DMS153 treated with DMSO at 0.1 percent for 48 hours (cell line): ENCODE measurements at regions not wholly inside any gene's neighbourhood (a gene's known extent, or its start where the extent isn't known, plus 50 kb on each side); places are given as distances from the start of the nearest gene placed in this dataset.

Experiments
- DNase-seq: peaks from one replicate; lab custom pipeline; 2025; ENCODE audit not compliant: unreplicated experiment; lab: John Stamatoyannopoulos, UW

DNA sequence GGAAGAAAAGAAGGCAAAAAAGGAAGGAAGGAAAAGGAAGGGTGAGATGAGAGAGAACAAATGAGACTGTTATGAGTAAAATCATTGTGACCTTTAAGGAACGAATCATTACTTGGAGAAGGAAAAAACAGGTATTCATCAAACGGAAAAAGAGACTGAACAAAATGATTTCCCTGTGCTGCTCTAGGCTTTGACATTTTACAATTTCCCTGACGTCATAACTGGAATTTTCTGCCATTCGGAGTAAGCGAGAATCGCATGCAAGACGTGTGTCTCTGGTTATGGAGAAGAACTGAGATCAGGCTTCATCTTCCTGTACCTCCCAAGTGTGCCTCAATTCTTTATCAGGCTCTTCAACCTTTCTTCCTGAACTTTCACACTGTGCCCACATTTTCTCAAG, 534.7 kb upstream of the KLHL29 start:
- no peak for DNase-seq

DNA sequence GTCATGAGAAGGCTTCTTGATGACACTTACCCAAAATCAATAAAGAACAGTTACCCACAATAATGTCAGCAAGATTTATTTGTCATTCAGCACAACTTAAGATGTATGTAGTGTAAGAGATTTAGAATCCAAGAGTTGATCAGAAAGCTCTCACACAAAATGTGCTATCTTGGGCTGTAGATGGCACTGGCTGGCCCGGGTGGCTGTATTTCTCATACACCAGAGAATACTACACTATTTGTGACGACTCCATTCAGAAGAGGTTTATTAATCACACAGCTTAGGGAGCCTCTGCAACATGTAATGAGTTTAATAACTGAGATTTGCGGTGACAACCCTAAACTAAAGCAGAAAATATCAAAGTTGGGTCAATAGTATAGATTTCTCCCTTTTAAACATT, 530.4 kb upstream of the KLHL29 start:
- DNase-seq, result no peak

DNA sequence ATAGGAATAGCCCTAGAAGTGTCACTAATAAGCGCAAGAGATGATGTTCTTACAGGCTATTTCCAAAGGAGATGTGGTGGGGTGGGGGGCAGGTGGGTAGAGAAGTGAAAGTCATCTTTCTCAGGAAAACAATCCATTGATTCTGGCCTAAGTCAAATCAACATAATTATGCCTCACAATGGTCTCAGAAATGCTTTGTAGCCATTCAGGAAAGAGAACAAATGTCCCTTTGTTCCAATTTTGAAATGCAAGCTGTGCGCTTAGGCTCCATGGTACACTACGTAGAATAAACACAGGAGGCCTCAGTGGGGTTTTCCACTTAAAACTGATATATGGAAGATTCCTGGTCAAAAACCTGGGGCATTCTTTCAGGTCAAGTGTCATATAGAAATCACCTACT, 529.9 kb upstream of the KLHL29 start:
- DNase-seq, result no peak

DNA sequence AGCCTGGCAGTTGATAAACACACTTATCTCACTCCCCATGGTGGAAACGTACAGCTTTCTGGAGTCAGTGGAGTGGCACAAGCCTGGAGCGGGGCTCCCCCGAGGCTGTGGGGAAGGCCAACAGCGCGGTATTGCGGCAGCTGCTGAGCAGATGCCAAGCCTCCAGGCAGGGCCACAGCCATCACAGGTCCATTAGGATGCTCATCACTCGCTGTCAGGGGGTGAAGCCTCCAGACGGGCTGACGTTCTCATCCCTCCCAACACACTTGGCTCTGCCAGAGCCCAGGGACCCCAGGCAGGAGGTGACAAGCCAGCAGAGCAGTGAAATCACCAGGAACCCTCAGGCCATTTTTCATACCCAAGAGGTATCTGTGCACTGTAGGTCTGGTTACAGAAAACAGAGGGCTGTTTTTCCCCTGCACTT, 529.2 kb upstream of the KLHL29 start:
- DNase-seq, result no peak

DNA sequence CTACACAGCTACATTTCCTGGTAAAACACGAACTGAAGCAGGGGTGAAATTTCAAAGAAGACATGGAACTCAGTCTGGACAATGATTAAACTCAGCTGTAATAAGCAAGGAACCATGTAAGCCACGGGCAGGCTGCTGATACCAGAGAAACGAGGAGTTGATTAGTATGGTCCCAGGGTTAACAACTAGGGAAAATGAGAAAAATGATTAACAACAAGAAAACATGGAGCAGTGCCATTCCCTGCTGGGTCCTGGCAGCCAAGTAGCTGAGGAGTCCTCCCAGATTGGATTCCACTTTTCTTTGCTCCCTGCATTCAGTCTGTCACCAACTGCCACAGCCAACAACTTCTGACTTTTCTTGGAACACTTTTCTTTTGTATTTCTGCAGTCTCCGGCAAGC, 517.0 kb upstream of the KLHL29 start:
- no peak for DNase-seq

DNA sequence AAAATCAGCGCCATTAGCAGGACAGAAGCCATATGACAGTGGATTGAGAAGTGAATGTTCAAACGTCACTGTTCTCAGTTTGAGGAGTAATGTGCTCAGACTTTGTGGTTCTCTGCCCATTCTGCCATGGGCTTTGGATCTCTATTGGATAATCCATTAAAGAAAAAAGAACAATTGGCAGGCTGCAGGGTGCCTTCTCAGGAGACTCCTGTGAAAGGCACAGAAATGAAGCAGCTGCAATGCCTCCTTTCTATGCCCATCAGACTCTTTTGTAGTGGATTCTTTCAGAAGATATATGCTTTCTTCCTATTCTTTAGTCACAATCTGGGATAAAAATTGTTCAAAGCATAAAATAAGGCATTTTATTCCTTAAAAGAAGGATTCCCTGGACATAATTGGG, 506.9 kb upstream of the KLHL29 start:
- DNase-seq, result no peak

DNA sequence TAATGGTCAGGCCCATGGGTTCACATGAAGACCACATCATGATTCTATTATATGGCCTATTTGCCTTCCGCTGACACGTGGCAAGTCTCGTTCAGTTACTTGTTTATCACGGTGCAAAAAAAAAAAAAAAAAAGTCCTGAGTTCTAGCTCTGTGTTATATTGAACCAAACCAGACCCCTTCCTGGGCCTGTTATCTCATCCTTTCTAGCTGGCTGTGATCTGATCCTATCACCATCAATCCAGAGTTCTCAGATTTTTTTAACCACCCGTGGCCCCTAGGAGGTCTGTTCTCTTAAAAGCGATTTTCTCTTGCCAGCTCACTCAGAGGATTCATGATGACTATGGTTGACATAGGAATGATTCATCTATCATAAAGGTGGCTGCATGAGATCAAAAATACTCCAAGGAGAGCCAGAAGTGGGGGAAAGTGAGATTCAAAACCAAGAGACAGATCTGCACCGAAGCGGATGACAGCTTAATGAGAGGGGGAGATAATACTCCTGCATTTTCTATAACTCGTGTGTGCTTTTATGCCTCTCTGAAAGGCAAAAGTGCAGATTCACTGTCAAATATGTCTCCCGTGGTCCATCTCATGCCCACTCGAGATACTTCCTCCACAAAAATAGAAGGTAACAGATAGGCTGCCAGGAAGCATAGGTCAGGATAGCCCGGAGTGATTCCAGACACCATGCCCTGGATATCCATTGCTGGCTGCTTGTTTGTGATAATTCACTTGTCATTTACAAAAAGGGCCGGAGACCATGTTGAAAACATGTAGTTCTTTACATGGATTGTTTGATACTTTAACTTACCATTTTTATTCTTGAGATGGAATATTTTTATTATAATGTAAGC, 505.7 kb upstream of the KLHL29 start:
- DNase-seq, result no peak

DNA sequence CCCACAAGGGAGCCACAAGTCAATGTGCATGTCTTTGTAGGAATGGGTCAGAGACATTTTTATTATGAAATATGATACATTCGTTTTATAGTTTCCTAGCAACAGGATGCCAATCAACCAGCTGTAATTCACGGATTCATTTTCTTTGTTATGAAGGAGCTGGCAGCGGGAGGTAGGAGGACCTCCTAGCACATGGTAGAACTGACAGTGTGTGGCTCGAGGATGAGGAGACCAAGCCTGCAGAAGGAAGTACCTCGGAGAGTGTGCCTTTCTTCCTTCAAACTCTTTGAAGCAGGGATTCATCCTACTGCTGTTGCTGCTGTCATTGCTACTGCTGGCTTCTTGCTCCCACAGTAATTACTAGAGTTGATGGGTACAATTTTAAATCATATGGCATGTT, 504.8 kb upstream of the KLHL29 start:
- no peak for DNase-seq

DNA sequence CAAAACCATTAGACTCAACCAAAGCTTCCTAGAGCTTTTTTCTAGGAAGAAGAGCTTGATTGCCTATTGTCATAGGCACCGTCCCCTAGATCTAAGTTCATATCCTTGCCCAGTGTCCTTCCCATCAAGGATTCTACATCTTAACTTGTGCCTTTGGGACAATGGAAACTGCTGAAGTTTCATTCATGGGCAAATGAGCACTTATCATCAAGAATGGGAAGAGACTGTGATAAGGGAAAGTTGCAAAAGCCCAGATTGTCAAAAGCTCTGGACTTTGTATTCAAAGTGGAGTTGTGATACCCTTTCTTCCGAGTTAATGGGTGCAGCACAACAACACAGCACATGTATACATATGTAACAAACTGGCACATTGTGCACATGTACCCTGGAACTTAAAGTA, 503.0 kb upstream of the KLHL29 start:
- DNase-seq, result no peak

DNA sequence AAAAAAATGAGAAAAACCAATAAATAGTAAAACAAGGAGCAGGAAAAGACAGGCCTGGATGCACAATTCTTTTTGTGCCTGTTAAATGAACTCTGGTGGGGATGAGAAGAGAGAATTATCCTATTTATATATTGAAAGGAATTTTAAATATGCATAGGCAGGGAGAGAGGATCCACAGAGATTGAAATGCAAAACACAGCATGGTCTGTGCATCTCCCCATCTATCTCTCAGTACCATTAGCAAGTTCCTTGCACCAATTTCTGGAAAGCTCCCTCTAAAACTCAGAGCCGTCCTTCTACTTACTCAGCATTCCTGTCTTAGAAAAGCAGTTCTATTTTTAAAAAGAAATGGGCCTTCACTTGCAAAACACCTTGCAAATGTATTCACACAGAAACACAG, 502.3 kb upstream of the KLHL29 start:
- DNase-seq, result no peak

DNA sequence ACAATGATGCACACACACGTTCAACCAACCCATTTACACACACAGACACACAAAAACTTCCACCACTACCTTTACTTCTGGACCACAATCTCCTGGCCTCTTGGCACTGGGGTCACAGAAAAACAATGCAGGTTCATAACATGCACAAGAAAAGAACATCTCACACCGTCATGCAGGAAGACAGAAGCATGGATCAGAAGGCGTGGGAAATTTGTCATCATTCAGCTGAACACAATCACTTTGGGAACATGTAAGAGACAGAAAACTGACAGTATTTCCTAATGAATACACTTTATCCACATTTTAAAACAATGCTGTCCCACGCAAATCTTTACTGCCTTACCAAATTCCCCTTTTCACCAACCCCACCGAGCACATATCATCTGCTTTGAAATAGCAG, 501.9 kb upstream of the KLHL29 start:
- DNase-seq, result no peak

DNA sequence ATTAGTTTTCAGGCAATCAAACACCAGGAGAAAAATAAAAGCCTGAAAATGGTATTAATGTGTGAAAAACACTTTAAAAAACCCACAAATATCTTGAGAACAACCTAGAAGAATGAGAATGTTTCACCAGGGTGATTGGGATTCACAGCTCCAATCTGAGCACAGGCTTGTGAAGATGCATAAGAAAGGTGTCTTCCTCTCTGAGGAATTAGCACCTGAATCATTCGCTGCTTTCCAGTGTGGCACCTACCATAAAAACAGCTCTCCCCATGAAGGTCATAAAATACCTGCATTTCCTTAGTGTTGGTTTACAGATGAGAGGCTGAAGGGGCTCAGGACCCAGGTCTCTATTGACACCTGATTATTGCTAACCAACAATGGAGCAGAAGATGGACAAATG, 499.7 kb upstream of the KLHL29 start:
- DNase-seq, result no peak

DNA sequence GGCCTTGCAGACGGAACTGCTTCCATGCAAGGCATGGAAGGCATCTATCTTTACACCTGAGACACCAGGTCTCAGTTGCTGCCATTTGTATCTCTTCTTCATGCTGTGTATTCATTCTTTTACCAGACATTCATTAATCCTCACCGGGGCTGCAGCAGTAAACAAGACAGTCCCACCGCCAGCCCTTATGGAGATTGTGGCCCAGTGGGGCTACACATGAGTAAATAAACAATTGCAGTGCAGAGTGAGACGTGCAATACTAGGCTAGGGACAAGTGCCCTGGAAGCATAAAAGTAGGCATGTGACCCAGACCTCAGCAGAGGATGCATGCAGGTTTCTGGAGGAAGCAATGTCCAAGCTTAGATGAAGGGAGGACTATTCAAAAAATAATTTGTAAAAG, 497.6 kb upstream of the KLHL29 start:
- no peak for DNase-seq

DNA sequence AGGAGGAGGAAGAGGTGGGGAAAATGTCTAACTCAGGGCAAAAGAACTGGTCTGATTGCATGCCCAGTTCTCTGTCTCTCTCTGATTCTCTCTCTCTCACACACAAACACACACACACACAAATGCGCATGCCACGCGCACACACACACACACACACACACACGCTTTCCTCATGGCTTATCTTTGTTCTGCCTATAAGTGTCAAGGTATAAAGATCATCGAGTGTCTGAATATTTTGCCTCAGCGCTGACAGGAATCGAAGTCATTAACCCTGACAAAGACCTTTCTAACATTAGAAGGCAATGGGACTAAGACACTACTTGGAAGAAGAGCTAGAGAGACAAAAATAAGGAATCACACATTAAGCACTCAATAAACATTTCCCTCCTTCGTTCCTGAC, 497.1 kb upstream of the KLHL29 start:
- no peak for DNase-seq

DNA sequence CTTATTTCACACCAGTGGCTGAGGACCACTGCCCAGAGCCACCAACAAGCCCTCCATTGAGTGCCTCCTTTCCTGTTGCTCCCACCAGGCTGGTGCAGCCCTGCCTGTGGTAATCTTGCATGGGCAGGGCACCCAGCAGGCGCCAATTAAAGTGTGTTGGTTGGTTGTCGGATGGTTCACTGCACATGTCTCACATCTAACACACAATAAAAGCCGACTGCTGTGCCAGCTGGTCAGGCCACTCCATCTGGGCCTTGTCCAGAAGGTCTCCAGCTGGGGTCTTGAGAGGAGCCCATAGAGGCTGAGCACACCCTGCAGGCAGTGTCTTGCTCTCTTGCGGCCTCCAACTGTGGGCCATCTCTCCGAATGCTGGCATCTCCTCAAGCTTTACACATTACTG, 494.8 kb upstream of the KLHL29 start:
- DNase-seq, result no peak

DNA sequence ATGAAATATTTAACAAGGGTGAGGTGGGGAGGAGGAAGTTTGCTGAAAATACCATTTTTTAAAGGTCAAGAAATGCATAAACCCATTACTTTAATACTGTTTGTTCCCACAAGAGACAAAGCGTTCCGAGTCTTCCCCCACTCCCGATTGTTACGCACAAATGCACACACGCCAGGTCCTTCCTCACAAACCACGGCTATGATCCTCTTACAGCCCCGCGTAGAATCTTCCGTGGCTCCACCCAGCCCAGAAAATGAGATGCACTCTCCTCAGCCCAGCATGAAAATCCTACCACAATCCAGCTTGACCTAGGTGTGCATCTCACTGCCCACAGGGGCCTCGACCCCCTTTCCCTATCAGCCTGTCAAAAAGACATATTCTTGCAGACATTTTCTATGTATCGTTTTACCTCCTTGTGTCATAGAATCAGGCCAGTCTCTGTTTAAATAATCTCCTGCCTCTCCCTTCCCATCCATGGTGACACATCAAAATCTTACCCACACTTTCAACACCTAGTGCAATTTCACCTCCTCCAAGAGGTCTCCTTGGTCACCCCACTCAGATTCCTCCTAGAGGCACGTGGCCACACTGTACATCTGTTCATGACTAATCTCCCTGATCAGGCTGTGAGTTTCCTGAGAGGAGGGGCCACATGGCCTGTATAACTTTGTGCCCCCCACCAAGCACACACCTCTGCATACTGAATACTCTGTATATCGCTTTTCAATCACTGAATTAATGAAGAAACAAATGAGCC, 491.0 kb upstream of the KLHL29 start:
- DNase-seq, result no peak

DNA sequence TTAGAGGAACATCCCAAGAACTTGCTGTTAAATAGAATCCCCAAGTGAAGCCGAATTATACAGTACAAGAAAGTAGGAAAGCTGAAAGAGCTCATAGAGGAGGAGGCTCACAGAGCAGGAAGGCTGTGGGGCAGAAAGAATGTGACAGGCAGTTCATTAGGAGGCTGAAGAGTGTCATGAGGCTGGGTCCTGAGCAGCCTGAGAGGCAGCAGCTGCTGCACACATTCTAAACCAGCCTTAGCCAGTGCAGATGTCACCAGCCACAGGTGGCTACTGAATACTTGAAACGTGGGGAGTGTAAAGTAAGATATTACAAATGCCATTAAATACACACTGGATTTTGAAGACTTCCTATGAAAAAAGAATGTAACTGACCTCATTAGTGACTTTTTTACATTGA, 490.2 kb upstream of the KLHL29 start:
- DNase-seq, result no peak

DNA sequence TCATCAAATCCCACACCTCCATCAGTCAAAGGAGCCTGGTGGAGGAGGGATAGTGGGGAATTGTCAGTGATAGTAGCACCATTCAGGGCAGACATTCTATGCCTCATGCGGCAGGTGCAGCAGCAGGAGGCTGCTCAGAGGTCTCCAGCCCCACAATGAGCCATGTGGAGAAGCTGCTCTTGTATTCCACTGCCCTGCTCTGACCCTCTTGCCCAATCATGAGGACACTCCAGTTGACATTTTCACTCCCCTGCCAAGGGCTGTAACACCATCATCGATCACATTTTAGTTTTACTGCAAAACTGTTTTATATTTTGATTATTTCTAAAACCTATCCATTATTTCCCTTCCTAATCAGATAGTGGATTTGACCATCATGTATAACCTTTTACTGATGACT, 487.6 kb upstream of the KLHL29 start:
- DNase-seq, result no peak

DNA sequence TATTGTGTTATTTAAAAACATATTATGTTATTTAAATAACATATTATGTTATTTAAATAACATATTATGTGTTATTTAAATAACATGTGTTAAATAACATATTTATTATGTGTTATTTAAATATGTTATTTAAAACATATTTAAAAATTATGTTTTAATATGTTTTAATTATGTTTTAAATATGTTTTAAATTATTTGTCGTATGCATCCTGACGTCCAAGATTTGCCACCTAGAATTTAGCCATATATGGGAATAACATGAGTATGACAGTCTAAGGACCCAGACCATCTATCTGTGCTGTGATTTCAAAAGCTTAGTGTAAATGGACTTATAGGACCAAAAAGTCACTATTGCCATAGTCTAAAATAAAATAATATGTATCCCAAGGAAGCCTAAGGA, 484.3 kb upstream of the KLHL29 start:
- DNase-seq, result no peak

DNA sequence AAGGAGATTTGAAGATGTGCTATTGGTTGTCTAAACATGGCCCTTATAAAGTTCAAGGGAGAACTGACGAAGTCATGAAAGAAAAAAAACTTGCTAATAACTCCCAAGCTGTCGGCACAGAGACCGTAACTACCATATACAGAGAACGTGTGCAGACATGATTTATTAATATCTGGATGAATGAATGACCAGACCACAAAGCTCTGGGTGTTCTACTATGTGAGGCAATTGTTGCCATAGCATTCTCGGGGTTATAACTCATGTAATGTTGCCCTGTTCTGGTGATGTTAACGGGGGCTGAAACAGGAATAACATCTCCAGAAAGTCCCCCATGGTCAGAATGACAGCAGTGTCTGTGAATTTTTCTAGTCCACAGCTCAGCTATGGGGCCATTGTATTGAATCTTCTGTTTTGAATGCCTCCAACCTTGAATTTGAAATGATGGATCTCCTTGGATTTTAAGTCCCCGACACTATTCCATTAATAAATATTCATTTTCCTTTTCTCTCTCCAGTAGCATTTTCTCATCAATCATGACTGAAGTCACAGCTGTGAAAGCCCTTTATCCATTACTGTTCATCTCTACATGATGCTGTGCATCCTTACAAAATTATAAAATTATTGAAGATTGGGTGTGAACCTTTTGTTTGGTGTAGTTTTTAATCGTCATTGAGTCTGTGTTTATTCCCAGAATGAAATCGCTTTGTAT, 483.4 kb upstream of the KLHL29 start:
- no peak for DNase-seq

DNA sequence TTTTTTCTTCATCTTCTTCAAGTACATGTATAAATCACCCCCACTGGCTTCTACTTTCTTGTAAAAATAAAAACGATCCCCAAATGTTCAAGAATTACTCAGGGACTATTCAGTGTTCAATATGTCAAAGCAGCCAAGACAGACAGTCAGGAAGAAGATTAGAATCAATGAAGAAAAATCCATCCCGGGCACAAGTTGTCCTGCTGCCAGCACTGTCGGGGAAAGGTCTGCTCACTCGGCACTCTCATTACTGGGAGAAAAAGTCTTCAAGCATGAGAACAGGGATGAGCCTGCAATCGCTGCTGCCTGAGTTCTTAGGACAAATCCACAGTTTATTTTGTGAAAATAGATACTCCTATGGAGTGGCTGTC, 482.8 kb upstream of the KLHL29 start:
- no peak for DNase-seq

DNA sequence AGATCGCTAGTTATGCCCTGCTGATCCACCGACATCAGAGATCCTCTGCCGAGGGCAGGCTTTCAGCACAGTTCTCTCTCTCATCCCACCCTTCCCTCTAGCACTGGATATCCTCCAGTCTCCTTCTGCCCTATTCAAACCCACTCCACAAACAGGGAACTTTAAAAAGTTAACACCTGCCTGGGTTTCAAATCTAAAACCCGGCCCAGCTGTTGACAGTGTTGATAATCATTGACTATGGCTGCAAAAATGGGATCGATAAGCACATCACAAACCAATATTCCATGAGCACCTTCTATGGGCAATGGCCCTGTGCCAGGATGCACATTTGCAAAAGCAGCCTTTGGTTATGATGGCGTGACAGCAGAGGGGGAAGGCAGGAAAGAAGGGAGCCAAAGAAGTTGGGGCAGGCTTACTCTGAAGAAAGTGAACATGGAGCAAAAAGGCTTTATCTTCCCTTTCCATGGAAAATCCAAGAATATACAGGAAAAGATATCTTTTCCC, 482.3 kb upstream of the KLHL29 start:
- DNase-seq, result no peak
